GM18520 (cell line): ENCODE measurements at regions not wholly inside any gene's neighbourhood (a gene's known extent, or its start where the extent isn't known, plus 50 kb on each side); places are given as distances from the start of the nearest gene placed in this dataset.
"Not testable (repeated sequence)": the region's sequence is repeated elsewhere in the genome, so short reads cannot be mapped to it uniquely, and the experiment has no call there.

Experiments used
- ATAC-seq: cut with Tn5 transposase; IDR thresholded peaks from one replicate; pipeline ENCODE4 v1.9.1; 2021; ENCODE audit not compliant: unreplicated experiment

DNA sequence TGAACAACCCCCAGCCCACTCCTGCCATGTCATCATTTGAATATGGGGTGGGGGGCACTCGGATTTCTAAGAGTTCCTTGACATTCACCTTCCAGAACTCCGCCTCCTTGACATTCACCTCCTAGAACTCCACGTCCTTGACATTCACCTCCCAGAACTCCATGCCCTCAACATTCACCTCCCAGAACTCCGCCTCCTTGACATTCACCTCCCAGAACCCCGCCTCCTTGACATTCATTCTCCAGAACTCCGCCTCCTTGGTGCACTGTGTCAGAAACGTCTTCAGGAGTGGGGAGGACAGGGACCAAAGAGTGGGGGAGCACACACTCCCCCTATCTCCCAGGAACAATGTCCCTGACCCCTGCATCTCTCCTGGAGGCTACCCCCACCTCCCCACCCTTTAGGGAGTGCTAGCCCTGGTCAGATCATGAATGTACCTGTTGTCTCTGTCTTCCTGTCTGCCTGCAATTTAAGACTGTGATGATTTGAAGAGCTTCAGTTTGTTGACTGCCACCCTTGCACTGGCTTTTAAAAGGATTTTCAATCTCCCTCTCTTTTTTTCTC lies 110.1 kb downstream of the NPTX2 start:
- ATAC-seq: no peak

- no peak for ATAC-seq
Observed at GRCh38 chr7:98728555-98728954, 111.5 kb downstream of the NPTX2 start.

GRCh38 chr7:98729121-98729520 lies 112.0 kb downstream of the NPTX2 start:
- ATAC-seq: no peak

DNA sequence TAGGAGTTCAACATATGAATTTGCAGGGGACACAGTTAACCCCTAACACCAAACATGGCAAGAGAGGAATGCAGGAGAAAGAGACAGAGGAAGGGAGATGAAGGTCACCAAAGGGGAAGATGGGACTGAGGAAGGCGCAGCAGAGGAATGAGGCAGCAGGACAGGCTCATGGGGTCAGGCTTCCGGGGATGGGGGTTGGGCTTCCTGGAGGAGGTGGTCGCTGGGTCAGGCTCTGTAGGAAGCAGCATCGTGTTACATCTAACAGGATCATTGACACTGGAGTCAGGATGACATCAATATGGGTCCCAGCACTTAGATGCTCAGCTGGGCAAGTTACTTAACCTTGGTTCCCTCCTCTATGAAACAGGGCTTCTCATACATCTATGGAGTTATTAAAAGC lies 113.2 kb downstream of the NPTX2 start:
- ATAC-seq: no peak

DNA sequence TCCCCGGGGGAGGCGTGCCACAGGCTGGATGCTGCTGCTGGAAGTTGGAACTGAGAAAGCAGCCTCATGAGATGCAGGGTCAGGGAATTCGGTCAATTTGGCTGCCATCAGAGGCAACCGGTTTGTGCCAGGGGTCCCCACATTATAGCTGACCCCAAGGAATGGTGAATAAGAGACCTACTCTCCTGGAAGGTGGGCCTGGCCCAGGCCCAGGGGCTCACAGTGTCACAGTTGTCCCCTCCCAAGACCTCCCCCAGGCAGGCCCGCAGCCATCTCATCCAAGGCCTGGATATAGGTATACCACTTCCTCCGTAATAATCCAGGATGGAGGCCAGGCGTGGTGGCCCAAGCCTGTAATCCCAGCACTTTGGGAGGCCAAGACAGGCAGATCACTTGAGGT lies 114.6 kb downstream of the NPTX2 start:
- no peak for ATAC-seq

- ATAC-seq: no peak
Observed at GRCh38 chr7:98733036-98733435, 116.0 kb downstream of the NPTX2 start.

DNA sequence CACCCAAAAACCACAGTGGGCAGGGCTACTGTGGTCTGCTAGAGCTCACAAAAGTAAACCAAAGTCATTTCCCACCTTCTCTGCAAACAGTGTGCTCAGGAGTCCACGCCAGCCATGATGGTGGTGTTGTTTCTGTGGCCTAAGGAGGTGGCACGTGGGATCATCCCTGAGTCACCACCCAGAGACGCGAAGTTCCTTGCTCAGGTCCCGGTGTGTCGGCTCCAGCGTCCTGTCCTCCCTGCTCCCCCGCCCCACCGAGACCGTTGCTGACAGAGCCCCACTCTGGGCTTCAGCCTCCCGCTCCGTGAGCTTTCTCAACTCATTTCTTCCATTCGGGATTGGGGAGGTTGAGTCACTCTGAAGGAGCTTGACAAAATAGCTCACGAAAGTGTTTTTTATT lies 118.7 kb downstream of the NPTX2 start:
- ATAC-seq: no peak

DNA sequence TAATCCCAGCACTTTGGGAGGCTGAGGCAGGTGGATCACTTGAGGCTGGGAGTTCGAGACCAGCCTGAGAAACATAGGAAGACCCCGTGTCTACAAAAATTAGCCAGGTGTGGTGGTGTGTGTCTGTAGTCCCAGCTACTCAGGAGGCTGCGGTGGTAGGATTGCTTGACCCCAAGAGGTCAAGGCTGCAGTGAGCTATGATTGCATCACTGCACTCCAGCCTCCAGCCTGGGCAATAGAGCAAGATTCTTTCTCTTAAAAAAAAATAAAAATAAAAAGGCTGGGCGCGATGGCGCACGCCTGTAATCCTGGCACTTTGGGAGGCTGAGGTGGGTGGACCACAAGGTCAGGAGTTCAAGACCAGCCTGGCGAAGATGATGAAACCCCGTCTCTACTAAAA lies 119.4 kb downstream of the NPTX2 start:
- ATAC-seq: not testable (repeated sequence)

DNA sequence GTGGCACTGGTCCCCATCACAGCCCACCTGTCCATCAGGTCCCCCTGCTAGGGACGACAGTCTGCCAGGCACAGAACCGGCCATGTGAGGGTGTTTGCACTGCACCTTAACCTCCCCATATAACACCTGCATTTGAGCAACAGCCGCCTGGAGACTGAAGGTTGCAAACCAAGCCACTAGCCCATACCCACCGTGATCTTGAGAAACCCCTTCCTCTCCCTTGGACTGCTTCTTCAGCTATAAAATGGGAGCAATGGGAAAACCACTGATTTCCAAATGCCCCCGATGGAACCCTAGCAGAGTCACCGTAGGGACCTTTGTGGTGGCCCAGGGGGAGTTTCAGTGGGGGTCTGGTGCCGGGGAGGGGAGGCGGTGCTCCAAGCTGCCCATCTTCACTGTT lies 120.1 kb downstream of the NPTX2 start:
- no peak for ATAC-seq

DNA sequence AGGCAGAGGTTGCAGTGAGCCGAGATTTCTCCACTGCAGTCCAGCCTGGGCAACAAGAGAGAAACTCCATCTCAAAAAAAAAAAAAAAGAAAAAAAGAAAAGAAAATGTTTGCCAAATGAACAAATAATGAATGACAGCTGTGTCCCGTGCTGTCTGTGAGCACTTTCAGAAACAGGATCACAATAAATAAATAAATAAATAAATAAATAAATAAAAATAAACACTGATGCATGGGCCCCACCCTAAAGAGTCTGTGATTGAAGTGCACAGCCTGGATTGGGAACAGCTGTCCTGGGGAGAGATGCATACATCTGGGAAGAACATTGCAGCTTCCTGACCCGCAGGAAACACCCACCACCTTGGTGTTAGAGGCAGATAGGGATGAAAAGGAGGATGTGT lies 123.6 kb downstream of the NPTX2 start:
- ATAC-seq: no peak

GRCh38 chr7:98745722-98746318 lies 124.0 kb downstream of the TMEM130 start:
- ATAC-seq: no peak

DNA sequence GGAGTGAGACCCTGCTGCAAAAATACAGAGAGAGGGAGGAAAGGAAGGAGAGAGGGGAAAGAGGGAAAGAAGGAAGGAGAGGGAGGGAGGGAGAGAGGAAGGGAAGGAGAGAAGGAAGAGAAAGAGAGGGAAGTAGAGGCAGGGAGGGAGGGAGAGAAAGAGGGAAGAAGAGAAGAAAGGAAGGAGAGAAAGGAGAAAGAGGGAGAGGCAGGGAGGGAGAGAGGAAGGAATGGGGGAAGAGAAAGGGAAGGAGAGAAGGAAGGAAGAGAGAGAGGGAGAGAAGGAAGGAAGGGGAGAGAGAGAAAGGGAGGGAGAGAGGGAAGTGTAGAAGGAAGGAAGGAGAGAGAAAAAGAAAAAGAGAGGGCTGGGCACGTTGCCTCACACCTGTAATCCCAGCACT lies 121.7 kb downstream of the TMEM130 start:
- ATAC-seq: no peak

DNA sequence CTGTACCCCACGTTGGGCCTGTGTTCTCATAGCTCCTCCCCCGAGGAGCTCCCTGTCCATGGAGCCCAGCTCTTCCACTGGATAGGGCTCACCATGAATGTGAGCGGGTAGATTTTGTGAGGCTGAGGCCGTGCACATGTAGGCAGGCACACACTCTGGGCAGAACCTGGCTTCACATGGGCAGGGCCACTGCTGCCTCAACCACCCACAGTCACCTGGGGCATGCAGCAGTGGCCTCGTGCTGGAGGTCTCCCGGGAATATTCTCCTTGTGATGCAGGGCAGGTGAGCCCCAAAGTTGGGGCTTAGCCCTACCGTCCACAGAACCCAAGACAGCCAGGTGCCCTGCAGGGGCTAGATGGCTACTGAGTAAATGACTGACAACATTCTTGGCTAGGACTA lies 116.6 kb downstream of the TMEM130 start:
- ATAC-seq: no peak

GRCh38 chr7:98753989-98754479 lies 115.8 kb downstream of the TMEM130 start:
- no peak for ATAC-seq

- ATAC-seq: no peak
Observed at GRCh38 chr7:98755138-98755898, 114.5 kb downstream of the TMEM130 start.

GRCh38 chr7:98758157-98758556 lies 111.7 kb downstream of the TMEM130 start:
- ATAC-seq: no peak

- ATAC-seq: no peak
Observed at GRCh38 chr7:98760201-98760651, 109.6 kb downstream of the TMEM130 start.

- no peak for ATAC-seq
Observed at GRCh38 chr7:98761225-98761624, 108.6 kb downstream of the TMEM130 start.

- ATAC-seq: no peak
Observed at GRCh38 chr7:98762620-98763019, 107.2 kb downstream of the TMEM130 start.

DNA sequence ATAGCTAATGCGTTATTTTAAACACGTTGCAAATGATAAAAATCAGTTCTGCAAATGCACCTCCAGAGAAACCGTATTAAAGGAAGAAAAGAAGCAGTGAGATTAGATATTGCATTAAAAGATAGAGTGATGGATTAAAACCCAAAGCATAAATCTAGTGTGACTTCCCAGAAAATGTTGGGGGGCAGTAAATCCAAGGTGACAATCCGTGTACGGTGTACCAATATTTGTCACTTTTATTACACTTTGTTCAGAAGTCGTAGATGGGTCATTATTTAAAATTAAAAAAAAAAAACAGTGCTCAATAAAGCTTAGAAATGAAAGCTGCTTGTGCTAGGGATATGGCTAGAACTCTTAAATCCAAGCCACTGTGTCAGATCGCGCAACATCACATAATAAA lies 106.4 kb downstream of the TMEM130 start:
- ATAC-seq: no peak

DNA sequence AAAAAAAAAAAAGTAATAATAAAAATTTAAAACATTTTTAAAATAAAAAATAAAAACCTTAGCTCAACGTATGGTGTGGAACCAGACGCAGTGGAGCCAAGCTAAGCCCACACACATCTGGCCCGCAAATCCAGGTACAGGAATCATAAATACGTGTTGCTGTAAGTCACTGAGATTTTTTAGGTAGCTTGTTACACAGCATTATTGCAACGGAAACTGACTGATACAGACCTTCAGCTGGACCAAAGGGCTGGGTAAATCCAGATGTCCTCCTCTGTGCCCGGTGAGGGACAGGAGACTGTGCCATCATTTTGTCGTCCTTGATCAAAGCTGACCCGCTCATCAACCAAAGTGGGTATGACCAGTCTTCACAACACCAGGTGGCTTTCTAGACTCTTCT lies 104.9 kb downstream of the TMEM130 start:
- ATAC-seq: no peak

DNA sequence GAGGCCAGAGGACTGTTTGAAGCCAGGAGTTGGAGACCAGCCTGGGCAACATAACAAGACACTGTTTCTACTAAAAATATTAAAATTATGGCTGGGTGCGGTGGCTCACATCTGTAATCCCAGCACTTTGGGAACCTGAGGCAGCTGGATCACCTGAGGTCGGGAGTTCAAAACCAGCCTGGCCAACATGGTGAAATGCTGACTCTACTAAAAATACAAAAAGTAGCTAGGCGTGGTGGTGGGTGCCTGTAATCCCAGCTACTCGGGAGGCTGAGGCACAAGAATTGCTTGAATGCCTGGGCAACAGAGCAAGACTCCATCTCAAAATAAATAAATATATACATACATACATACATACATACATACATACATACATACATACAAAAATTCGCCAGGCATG lies 99.7 kb downstream of the TMEM130 start:
- ATAC-seq: not testable (repeated sequence)
